GM12878 (cell line): ENCODE measurements at regions not wholly inside any gene's neighbourhood (a gene's known extent, or its start where the extent isn't known, plus 50 kb on each side); places are given as distances from the start of the nearest gene placed in this dataset.

ENCODE experiments used
- ATAC-seq: fragments of 200-7000 bp; cut with Tn5 transposase; 3 replicates; pipeline ENCODE4 v1.9.1; 2020; ENCODE audit warnings: mild to moderate bottlenecking, moderate library complexity
- BruUV-seq: library from RNA; stranded (reverse); fragments of 400-500 nt; replicated peaks from 2 replicates; lab custom pipeline; 2021; lab: Mats Ljungman, UMichigan
- CTCF ChIA-PET: fragments of 300-600 bp; sonication (Branson Sonifier 250); formaldehyde crosslinking; extraction: SDS; loops from one replicate; lab custom pipeline; 2021; ENCODE audit warnings: inconsistent platforms; lab: Yijun Ruan, JAX
- POLR2A ChIA-PET: fragments of 350-600 bp; formaldehyde crosslinking; extraction: SDS; loops from one replicate; lab custom pipeline; 2021; ENCODE audit warnings: inconsistent platforms; lab: Charles Lee
- RAD21 ChIA-PET: fragments of 300-600 bp; sonication (Branson Sonifier 250); formaldehyde crosslinking; loops from one replicate; lab custom pipeline; 2023; ENCODE audit warnings: antibody characterized with exemption; ENCODE audit not compliant: unreplicated experiment; lab: Charles Lee
- SMC1A ChIA-PET: fragments of 300-600 bp; sonication (Branson Sonifier 250); formaldehyde crosslinking; loops from one replicate; lab custom pipeline; 2023; ENCODE audit not compliant: unreplicated experiment, uncharacterized antibody; lab: Charles Lee
- DNase-seq: peaks from one replicate; pipeline ENCODE4 v3.0.0-alpha.2; 2011; ENCODE audit warnings: low read depth, low spot score
- FAIRE-seq: peaks from 3 replicates; lab custom pipeline; 2011; peaks lifted over from hg19 to GRCh38; lab: Jason Lieb, UNC
- H2AFZ ChIP-seq: 2 replicates; pipeline ENCODE4 v1.6.0; 2011; ENCODE audit warnings: low read depth, low read length, control low read depth; ENCODE audit not compliant: control insufficient read depth
- H3K27ac ChIP-seq: 2 replicates; pipeline ENCODE4 v1.5.1; 2011; ENCODE audit warnings: control low read depth; ENCODE audit not compliant: control insufficient read depth, insufficient read depth
- H3K27me3 ChIP-seq, 2 experiments: replicated peaks in 1 of 2; 2 replicates each; pipeline versions ENCODE4 v1.6.0 to v1.6.1; 2011; ENCODE audit warnings: low read length in 1 of 2; ENCODE audit not compliant: control insufficient read depth in 2 of 2, insufficient read depth in 2 of 2
- H3K36me3 ChIP-seq, 2 experiments: 2 replicates each; pipeline ENCODE4 v1.5.1; 2011; ENCODE audit warnings: low read length in 1 of 2; ENCODE audit not compliant: control insufficient read depth in 2 of 2, insufficient read depth in 2 of 2
- H3K4me1 ChIP-seq: 2 replicates; pipeline ENCODE4 v1.6.1; 2011; ENCODE audit warnings: mild to moderate bottlenecking, low read length, moderate library complexity, mixed read lengths; ENCODE audit not compliant: control insufficient read depth, insufficient read depth
- H3K4me2 ChIP-seq: 2 replicates; pipeline ENCODE4 v1.6.0; 2011; ENCODE audit warnings: control low read depth; ENCODE audit not compliant: control insufficient read depth, insufficient read depth
- H3K4me3 ChIP-seq: fragments of 200-600 bp; sonication (generic); 2 replicates; pipeline ENCODE4 v1.5.1; 2016
- H3K79me2 ChIP-seq: 2 replicates; pipeline ENCODE4 v1.6.0; 2011; ENCODE audit warnings: low read length; ENCODE audit not compliant: control insufficient read depth, insufficient read depth
- H3K9ac ChIP-seq: 2 replicates; pipeline ENCODE4 v1.8.0; 2011; ENCODE audit warnings: low read length, control low read depth, mixed read lengths; ENCODE audit not compliant: control insufficient read depth, insufficient read depth
- H3K9me3 ChIP-seq: replicated peaks from 3 replicates; pipeline ENCODE4 v1.5.1; 2011; ENCODE audit warnings: mild to moderate bottlenecking, low read length; ENCODE audit not compliant: control insufficient read depth, insufficient read depth
- H4K20me1 ChIP-seq: 2 replicates; pipeline ENCODE4 v1.6.0; 2011; ENCODE audit not compliant: control insufficient read depth, insufficient read depth
- EGR1 ChIP-seq, 2 experiments: IDR thresholded peaks; 1 replicate in 1 of 2; 2 replicates in 1 of 2; pipeline ENCODE4 v1.6.1; 2011 to 2012; ENCODE audit warnings: low read depth in 2 of 2, low read length in 2 of 2, borderline replicate concordance in 1 of 2, mild to moderate bottlenecking in 1 of 2, moderate library complexity in 1 of 2
- IKZF1 ChIP-seq: fragments of 450-650 bp; conservative IDR thresholded peaks from 2 replicates; pipeline ENCODE4 v1.6.1; 2017; ENCODE audit warnings: antibody characterized with exemption, mild to moderate bottlenecking
- LARP7 ChIP-seq: fragments of 450-650 bp; IDR thresholded peaks from 2 replicates; pipeline ENCODE4 v1.6.1; 2017; ENCODE audit warnings: mild to moderate bottlenecking
- MXI1 ChIP-seq: fragments of 150-350 bp; IDR thresholded peaks from 2 replicates; pipeline ENCODE4 v1.6.1; 2011; ENCODE audit warnings: low read depth, mild to moderate bottlenecking, inconsistent platforms, low read length, improper control_type of control experiment
- NFIC ChIP-seq: IDR thresholded peaks from 2 replicates; pipeline ENCODE4 v1.6.1; 2012; ENCODE audit warnings: low read depth, mild to moderate bottlenecking, inconsistent platforms, low read length, moderate library complexity
- NKRF ChIP-seq: fragments of 450-650 bp; conservative IDR thresholded peaks from 2 replicates; pipeline ENCODE4 v1.6.1; 2017; ENCODE audit warnings: mild to moderate bottlenecking, moderate library complexity
- PML ChIP-seq: IDR thresholded peaks from 2 replicates; pipeline ENCODE4 v1.6.1; 2012; ENCODE audit warnings: low read length, inconsistent platforms
- POLR2A ChIP-seq: IDR thresholded peaks from 2 replicates; pipeline ENCODE4 v1.6.1; 2011; ENCODE audit warnings: low read depth, mild to moderate bottlenecking, low read length
- POLR2AphosphoS2 ChIP-seq: IDR thresholded peaks from 2 replicates; pipeline ENCODE4 v1.6.1; 2011; ENCODE audit warnings: low read depth, mild to moderate bottlenecking, low read length, improper control_type of control experiment, moderate library complexity
- POU2F2 ChIP-seq: IDR thresholded peaks from 3 replicates; pipeline ENCODE4 v1.6.1; 2011; ENCODE audit warnings: low read depth, mild to moderate bottlenecking, low read length, borderline replicate concordance
- RELA ChIP-seq: fragments of 450-650 bp; IDR thresholded peaks from 2 replicates; pipeline ENCODE4 v1.8.0; 2014; ENCODE audit warnings: borderline replicate concordance; ENCODE audit not compliant: partially characterized antibody
- SIX5 ChIP-seq: IDR thresholded peaks from 2 replicates; pipeline ENCODE4 v1.6.1; 2011; ENCODE audit warnings: mild to moderate bottlenecking, low read depth, low read length, moderate library complexity; ENCODE audit not compliant: severe bottlenecking
- WGBS: methylation state at CpG from one replicate; pipeline ENCODE4 v1.1.6; 2016; ENCODE audit warnings: low lambda C conversion rate; ENCODE audit not compliant: insufficient replicate concordance, insufficient coverage; ENCODE audit errors: missing lambda C conversion rate; 5-methylcytosine and 5-hydroxymethylcytosine counted together
- in situ Hi-C: fragments of 300-500 bp; cut with MboI; formaldehyde crosslinking; loops from 9 replicates; pipeline ENCODE4 v1.14.3; 2018; ENCODE audit warnings: mixed read lengths
- intact Hi-C: fragments of 100-400 bp; cut with micrococcal nuclease; formaldehyde crosslinking; loops from one replicate; pipeline ENCODE4 v1.14.2; 2022; ENCODE audit not compliant: unreplicated experiment

DNA sequence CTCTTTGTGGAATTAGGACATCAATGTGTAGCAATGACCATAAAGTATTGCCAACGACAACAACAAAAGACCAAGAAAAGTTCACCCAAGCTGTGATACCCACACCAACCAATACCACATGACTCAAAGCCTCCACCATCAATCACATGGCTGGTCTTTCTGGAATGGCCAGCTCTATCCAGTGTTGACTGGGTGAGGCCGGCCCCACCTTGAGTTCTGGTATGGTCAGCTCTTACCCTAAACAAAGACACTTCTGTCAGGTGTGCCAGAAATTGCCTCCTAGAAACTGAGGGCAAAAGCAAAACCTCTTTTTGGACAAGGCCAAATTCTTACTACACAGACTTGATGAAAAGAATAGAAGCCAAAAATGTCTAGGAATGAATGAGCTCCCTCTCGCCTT lies 331.5 kb downstream of the ZNF608 start:
- no peak overlapping the region for H3K4me3 ChIP-seq
- H3K4me1 ChIP-seq = no peaks in the 10 kb centered on the region; the same call in none of the 2 replicates
- H3K27me3 ChIP-seq = no peaks in the 10 kb centered on the region
- no peak overlapping the region for H2AFZ ChIP-seq
- BruUV-seq = no TSS peak
- H3K9me3 ChIP-seq = no peaks in the 10 kb centered on the region; the same call in 1 of the 3 replicates
- WGBS = 38% methylated on average over 3 of the region's 3 CpGs
- no peak overlapping the region for H3K4me2 ChIP-seq
- ChIA-PET RAD21 (no interaction called here), CTCF (no interaction called here), SMC1A (no interaction called here)
- TF ChIP-seq SIX5 = no peak
- no peak for TF ChIP-seq PML
- TF ChIP-seq, all 136 proteins: peak for 0
- H3K36me3 ChIP-seq = no peaks in the 10 kb centered on the region
- H3K9ac ChIP-seq = no peak overlapping the region
- no peak for FAIRE-seq
- intact Hi-C loops = no loop called here
- no peak for ATAC-seq
- H3K27ac ChIP-seq = no peak overlapping the region
- DNase-seq = no peak
- in situ Hi-C loops = no loop called here
- no peaks in the 10 kb centered on the region for H3K79me2 ChIP-seq
- H4K20me1 ChIP-seq = no peaks in the 10 kb centered on the region
- POLR2A ChIA-PET = no interaction called here

- H4K20me1 ChIP-seq = no peaks in the 10 kb centered on the region
- WGBS = 3% methylated on average over 3 of the region's 3 CpGs
- ChIA-PET RAD21 (no interaction called here), CTCF (interaction anchor here (0.8 kb wide), 1 partner anchor 346 kb away, joined by 4 read pairs; no protein-coding TSS in a partner anchor), SMC1A (interaction anchor here (0.7 to 1.3 kb wide), 5 partner anchors 9 to 525 kb away, joined by 3 to 4 read pairs (median 3); no protein-coding TSS in a partner anchor), POLR2A (interaction anchor here (0.6 kb wide), 1 partner anchor 261 kb away, joined by 3 read pairs; no protein-coding TSS in a partner anchor)
- no peak overlapping the region for H3K4me3 ChIP-seq
- intact Hi-C loops = no loop called here
- H3K4me2 ChIP-seq = peak overlapping the region; percentile 44; the same call in 1 of the 2 replicates
- no TSS peak for BruUV-seq
- H3K9ac ChIP-seq = no peak overlapping the region
- ATAC-seq = peak; percentile 78
- DNase-seq = peak; percentile 31
- no peak overlapping the region for H2AFZ ChIP-seq
- in situ Hi-C loops = no loop called here
- no peaks in the 10 kb centered on the region for H3K36me3 ChIP-seq
- FAIRE-seq = peak; percentile 70
- no peak overlapping the region for H3K27ac ChIP-seq
- H3K79me2 ChIP-seq = no peaks in the 10 kb centered on the region
- H3K4me1 ChIP-seq = no peaks in the 10 kb centered on the region; the same call in none of the 2 replicates
- H3K27me3 ChIP-seq = no peaks in the 10 kb centered on the region
- no peaks in the 10 kb centered on the region; the same call in 2 of the 3 replicates for H3K9me3 ChIP-seq
- TF ChIP-seq POLR2A (no peak), LARP7 (no peak), NFIC (peak; percentile 20; the same call in 1 of the 2 replicates), NKRF (no peak), EGR1 (IDR thresholded peaks at IDR 0.05; ENCODE audit: borderline replicate concordance in 1 of 2, low read depth in 2 of 2, low read length in 2 of 2) (no peak), POU2F2 (peak; percentile 92), POLR2AphosphoS2 (no peak), MXI1 (no peak), RELA (no peak), IKZF1 (0 out of 2 replicates have a peak, but pooled peaks have one; percentile 11)
These were observed 335.6 kb downstream of the ZNF608 start for GRCh38 chr5:124410539-124411488.
